H9 (cell line): ENCODE measurements at regions not wholly inside any gene's neighbourhood (a gene's known extent, or its start where the extent isn't known, plus 50 kb on each side); places are given as distances from the start of the nearest gene placed in this dataset.

ENCODE experiments used
- DNase-seq: peaks from one replicate; pipeline ENCODE4 v3.0.0-alpha.2; 2017
- H2AFZ ChIP-seq: one replicate; pipeline ENCODE4 v1.6.1; 2013; ENCODE audit warnings: mild to moderate bottlenecking, low read length, control low read depth, moderate library complexity
- H2AK5ac ChIP-seq: 2 replicates; pipeline ENCODE4 v1.6.1; 2013; ENCODE audit warnings: low read length, control low read depth, mixed read lengths; ENCODE audit not compliant: insufficient read length
- H2BK120ac ChIP-seq: one replicate; pipeline ENCODE4 v1.6.1; 2013; ENCODE audit warnings: low read depth, mild to moderate bottlenecking, low read length, control low read depth, inconsistent platforms; ENCODE audit not compliant: poor library complexity, severe bottlenecking
- H2BK12ac ChIP-seq: 2 replicates; pipeline ENCODE4 v1.6.1; 2013; ENCODE audit warnings: low read length, control low read depth, mixed read lengths, low read depth; ENCODE audit not compliant: insufficient read length
- H2BK15ac ChIP-seq: 2 replicates; pipeline ENCODE4 v1.6.1; 2013; ENCODE audit warnings: low read depth, low read length, control low read depth
- H2BK20ac ChIP-seq: one replicate; pipeline ENCODE4 v1.6.1; 2013; ENCODE audit warnings: low read depth, mild to moderate bottlenecking, low read length, control low read depth, inconsistent platforms; ENCODE audit not compliant: poor library complexity, severe bottlenecking
- H2BK5ac ChIP-seq: 2 replicates; pipeline ENCODE4 v1.6.1; 2013; ENCODE audit warnings: low read length, control low read depth, mixed read lengths; ENCODE audit not compliant: insufficient read length
- H3K14ac ChIP-seq: 2 replicates; pipeline ENCODE4 v1.6.1; 2013; ENCODE audit warnings: low read length, control low read depth; ENCODE audit not compliant: insufficient read depth
- H3K18ac ChIP-seq: 2 replicates; pipeline ENCODE4 v1.6.1; 2013; ENCODE audit warnings: low read depth, mild to moderate bottlenecking, mixed read lengths, low read length, control low read depth; ENCODE audit not compliant: insufficient read length
- H3K23ac ChIP-seq: 2 replicates; pipeline ENCODE4 v1.6.1; 2013; ENCODE audit warnings: low read length, control low read depth, mixed read lengths, low read depth; ENCODE audit not compliant: insufficient read length
- H3K23me2 ChIP-seq: 2 replicates; pipeline ENCODE4 v1.6.1; 2013; ENCODE audit warnings: low read depth, mild to moderate bottlenecking, mixed read lengths, low read length, control low read depth; ENCODE audit not compliant: insufficient read length, poor library complexity, severe bottlenecking
- H3K27ac ChIP-seq: 2 replicates; pipeline ENCODE4 v1.5.1; 2013; ENCODE audit warnings: low read length, control low read depth, mixed read lengths, low read depth; ENCODE audit not compliant: insufficient read length
- H3K27me3 ChIP-seq: 2 replicates; pipeline ENCODE4 v1.6.1; 2013; ENCODE audit warnings: low read length, control low read depth, inconsistent platforms; ENCODE audit not compliant: insufficient read depth
- H3K4ac ChIP-seq: 2 replicates; pipeline ENCODE4 v1.6.1; 2013; ENCODE audit warnings: low read depth, mild to moderate bottlenecking, control low read depth, inconsistent platforms, low read length, moderate library complexity
- H3K4me1 ChIP-seq: 2 replicates; pipeline ENCODE4 v1.6.1; 2013; ENCODE audit warnings: low read length, control low read depth, inconsistent platforms; ENCODE audit not compliant: insufficient read depth
- H3K4me2 ChIP-seq: 2 replicates; pipeline ENCODE4 v1.6.1; 2013; ENCODE audit warnings: low read length, control low read depth, mixed read lengths; ENCODE audit not compliant: insufficient read length, insufficient read depth
- H3K56ac ChIP-seq: 2 replicates; pipeline ENCODE4 v1.6.1; 2013; ENCODE audit warnings: low read depth, mild to moderate bottlenecking, mixed read lengths, low read length, control low read depth; ENCODE audit not compliant: insufficient read length
- H3K79me1 ChIP-seq: 2 replicates; pipeline ENCODE4 v1.6.1; 2013; ENCODE audit warnings: low read depth, mild to moderate bottlenecking, moderate library complexity, low read length, control low read depth, inconsistent platforms; ENCODE audit not compliant: insufficient read depth, poor library complexity, severe bottlenecking
- H3K79me2 ChIP-seq: 2 replicates; pipeline ENCODE4 v1.6.1; 2013; ENCODE audit warnings: low read length, control low read depth, inconsistent platforms; ENCODE audit not compliant: insufficient read depth
- H3K9ac ChIP-seq: 2 replicates; pipeline ENCODE4 v1.6.1; 2013; ENCODE audit warnings: low read length, control low read depth, mixed read lengths; ENCODE audit not compliant: insufficient read length; ENCODE audit errors: extremely low read depth
- H3K9me3 ChIP-seq: one replicate; pipeline ENCODE4 v1.6.1; 2013; ENCODE audit warnings: low read depth, low read length, inconsistent platforms; ENCODE audit not compliant: control insufficient read depth
- H3T11ph ChIP-seq: one replicate; pipeline ENCODE4 v1.6.1; 2013; ENCODE audit warnings: mild to moderate bottlenecking, low read length, control low read depth, inconsistent platforms
- H4K20me1 ChIP-seq: one replicate; pipeline ENCODE4 v1.6.1; 2013; ENCODE audit not compliant: control insufficient read depth, insufficient read length, insufficient read depth
- H4K5ac ChIP-seq: 2 replicates; pipeline ENCODE4 v1.6.1; 2013; ENCODE audit warnings: low read depth, mild to moderate bottlenecking, mixed read lengths, low read length, control low read depth; ENCODE audit not compliant: insufficient read length
- H4K8ac ChIP-seq: replicated peaks from 2 replicates; pipeline ENCODE4 v1.6.1; 2013; ENCODE audit warnings: low read length, control low read depth, mixed read lengths, low read depth; ENCODE audit not compliant: insufficient read length
- H4K91ac ChIP-seq: 2 replicates; pipeline ENCODE4 v1.6.1; 2013; ENCODE audit warnings: low read depth, mild to moderate bottlenecking, moderate library complexity, mixed read lengths, low read length, control low read depth; ENCODE audit not compliant: insufficient read length
- H3K27ac Mint-ChIP-seq, 3 experiments: 2 replicates in 2 of 3; 3 replicates in 1 of 3; pipeline ENCODE4 v1.8.0; 2020 to 2021; ENCODE audit warnings: mixed read lengths in 3 of 3, mild to moderate bottlenecking in 1 of 3, moderate library complexity in 1 of 3
- H3K27me3 Mint-ChIP-seq: 2 replicates; pipeline ENCODE4 v1.8.0; 2021; ENCODE audit warnings: low read depth, mild to moderate bottlenecking, moderate library complexity, mixed read lengths
- H3K36me3 Mint-ChIP-seq, 3 experiments: 2 replicates in 2 of 3; 3 replicates in 1 of 3; pipeline ENCODE4 v1.8.0; 2020 to 2021; ENCODE audit warnings: low read depth in 3 of 3, mixed read lengths in 3 of 3; ENCODE audit not compliant: insufficient read depth in 1 of 3
- H3K4me1 Mint-ChIP-seq, 2 experiments: 2 replicates each; pipeline ENCODE4 v1.8.0; 2020; ENCODE audit warnings: mixed read lengths in 2 of 2
- H3K4me3 Mint-ChIP-seq, 2 experiments: 2 replicates in 1 of 2; 3 replicates in 1 of 2; pipeline ENCODE4 v1.8.0; 2020 to 2021; ENCODE audit warnings: mild to moderate bottlenecking in 2 of 2, mixed read lengths in 2 of 2, moderate library complexity in 1 of 2
- H3K9me3 Mint-ChIP-seq, 2 experiments: 2 replicates in 1 of 2; 3 replicates in 1 of 2; pipeline ENCODE4 v1.8.0; 2020; ENCODE audit warnings: mild to moderate bottlenecking in 2 of 2, mixed read lengths in 2 of 2, moderate library complexity in 1 of 2
- CTCF ChIP-seq: fragments of 200-600 bp; sonication (generic); conservative IDR thresholded peaks from 3 replicates; pipeline ENCODE4 v1.8.0; 2021; ENCODE audit warnings: antibody characterized with exemption, mild to moderate bottlenecking
- whole genome bisulfite sequencing: extraction: QIAGEN DNeasy Blood & Tissue Kit; methylation state at CpG from one replicate; pipeline ENCODE4 v1.1.7; 2013; ENCODE audit warnings: missing lambda C conversion rate, low lambda C conversion rate, mixed read lengths; ENCODE audit not compliant: insufficient read length; ENCODE audit errors: extremely low coverage; 5-methylcytosine and 5-hydroxymethylcytosine counted together

- H3K4ac ChIP-seq = no peak overlapping the region
- no peaks in the 10 kb centered on the region for H4K20me1 ChIP-seq
- Mint-ChIP-seq H3K9me3 (no peaks in the 10 kb centered on the region; a peak in 1 of 5 replicates), H3K27ac (no peak overlapping the region), H3K27me3 (no peaks in the 10 kb centered on the region), H3K4me1 (no peaks in the 10 kb centered on the region), H3K36me3 (no peaks in the 10 kb centered on the region), H3K4me3 (no peak overlapping the region)
- TF ChIP-seq CTCF = no peak
- no peak overlapping the region for H3T11ph ChIP-seq
- no peaks in the 10 kb centered on the region for H3K79me1 ChIP-seq
- H3K18ac ChIP-seq = no peak overlapping the region
- no peak overlapping the region for H4K8ac ChIP-seq
- no peak overlapping the region for H3K4me2 ChIP-seq
- no peak overlapping the region for H3K56ac ChIP-seq
- H2AK5ac ChIP-seq = no peak overlapping the region
- no peaks in the 10 kb centered on the region for H3K27me3 ChIP-seq
- H3K9me3 ChIP-seq = no peaks in the 10 kb centered on the region
- H2AFZ ChIP-seq = no peak overlapping the region
- DNase-seq = no peak
- H2BK15ac ChIP-seq = no peak overlapping the region
- H3K23me2 ChIP-seq = no peaks in the 10 kb centered on the region
- no peaks in the 10 kb centered on the region for H3K4me1 ChIP-seq
- no peak overlapping the region for H4K5ac ChIP-seq
- no peak overlapping the region for H3K27ac ChIP-seq
- no peaks in the 10 kb centered on the region for H3K79me2 ChIP-seq
- WGBS = no CpG with 5 or more reads among the region's 1 CpG
- no peak overlapping the region for H4K91ac ChIP-seq
- H3K9ac ChIP-seq = no peak overlapping the region
- H3K14ac ChIP-seq = no peak overlapping the region
- no peak overlapping the region for H2BK5ac ChIP-seq
- no peak overlapping the region for H2BK20ac ChIP-seq
- no peak overlapping the region for H2BK120ac ChIP-seq
- H3K23ac ChIP-seq = no peak overlapping the region
- no peak overlapping the region for H2BK12ac ChIP-seq
Measured at GRCh38 chr1:68788762-68789161, 291.9 kb upstream of the DEPDC1 start.
